Lower lobe of right lung (tissue), 2 donors: ENCODE measurements at regions not wholly inside any gene's neighbourhood (a gene's known extent, or its start where the extent isn't known, plus 50 kb on each side); places are given as distances from the start of the nearest gene placed in this dataset.

Experiments used
- ATAC-seq, 2 donors: fragments of 200-7000 bp; cut with Tn5 transposase; one replicate each; pipeline ENCODE4 v1.9.1; 2020 to 2022; ENCODE audit warnings: mild to moderate bottlenecking in 2 of 2, moderate library complexity in 2 of 2
- DNase-seq: peaks from one replicate; pipeline ENCODE4 v3.0.0-alpha.2; 2020
- H3K27ac ChIP-seq: fragments of 200-600 bp; one replicate; pipeline ENCODE4 v1.8.0; 2022
- H3K27me3 ChIP-seq: fragments of 200-600 bp; one replicate; pipeline ENCODE4 v1.8.0; 2022; ENCODE audit warnings: low read depth
- H3K36me3 ChIP-seq: fragments of 200-600 bp; one replicate; pipeline ENCODE4 v1.8.0; 2022; ENCODE audit warnings: mild to moderate bottlenecking
- H3K4me1 ChIP-seq: fragments of 200-600 bp; one replicate; pipeline ENCODE4 v1.8.0; 2022
- H3K4me3 ChIP-seq: fragments of 200-600 bp; one replicate; pipeline ENCODE4 v1.8.0; 2022; ENCODE audit warnings: mild to moderate bottlenecking
- H3K9me3 ChIP-seq: fragments of 200-600 bp; one replicate; pipeline ENCODE4 v1.8.0; 2022
- CTCF ChIP-seq: fragments of 200-600 bp; IDR thresholded peaks from one replicate; pipeline ENCODE4 v1.8.0; 2022; ENCODE audit warnings: antibody characterized with exemption, mild to moderate bottlenecking
- intact Hi-C: fragments of 100-400 bp; cut with DNase I; formaldehyde crosslinking; loops from one replicate; pipeline ENCODE4 v1.11.0; 2022
- donor health status: DM: no; HTN: yes; CAD: no; lungs with severe emphysema.

GRCh38 chr2:217163987-217164386 is 304.1 kb upstream of the TNP1 start:
- ATAC-seq (no peak), DNase-seq (no peak)
- Histone ChIP-seq H3K9me3 (no peaks in the 10 kb centered on the region), H3K36me3 (no peaks in the 10 kb centered on the region), H3K4me1 (peaks cover 13% of the 10 kb centered on the region), H3K4me3 (no peak overlapping the region), H3K27ac (no peak overlapping the region), H3K27me3 (no peaks in the 10 kb centered on the region)
- intact Hi-C loops: no loop called here
- no peak for TF ChIP-seq CTCF

- intact Hi-C loops: no loop called here
- TF ChIP-seq CTCF: no peak
- no peak for DNase-seq
- Histone ChIP-seq H3K27me3 (peaks cover 5% of the 10 kb centered on the region), H3K9me3 (no peaks in the 10 kb centered on the region), H3K4me1 (peaks cover 13% of the 10 kb centered on the region), H3K36me3 (no peaks in the 10 kb centered on the region), H3K4me3 (no peak overlapping the region), H3K27ac (no peak overlapping the region)
- no peak for ATAC-seq
Measured at GRCh38 chr2:217162533-217162932, 302.7 kb upstream of the TNP1 start.

DNA sequence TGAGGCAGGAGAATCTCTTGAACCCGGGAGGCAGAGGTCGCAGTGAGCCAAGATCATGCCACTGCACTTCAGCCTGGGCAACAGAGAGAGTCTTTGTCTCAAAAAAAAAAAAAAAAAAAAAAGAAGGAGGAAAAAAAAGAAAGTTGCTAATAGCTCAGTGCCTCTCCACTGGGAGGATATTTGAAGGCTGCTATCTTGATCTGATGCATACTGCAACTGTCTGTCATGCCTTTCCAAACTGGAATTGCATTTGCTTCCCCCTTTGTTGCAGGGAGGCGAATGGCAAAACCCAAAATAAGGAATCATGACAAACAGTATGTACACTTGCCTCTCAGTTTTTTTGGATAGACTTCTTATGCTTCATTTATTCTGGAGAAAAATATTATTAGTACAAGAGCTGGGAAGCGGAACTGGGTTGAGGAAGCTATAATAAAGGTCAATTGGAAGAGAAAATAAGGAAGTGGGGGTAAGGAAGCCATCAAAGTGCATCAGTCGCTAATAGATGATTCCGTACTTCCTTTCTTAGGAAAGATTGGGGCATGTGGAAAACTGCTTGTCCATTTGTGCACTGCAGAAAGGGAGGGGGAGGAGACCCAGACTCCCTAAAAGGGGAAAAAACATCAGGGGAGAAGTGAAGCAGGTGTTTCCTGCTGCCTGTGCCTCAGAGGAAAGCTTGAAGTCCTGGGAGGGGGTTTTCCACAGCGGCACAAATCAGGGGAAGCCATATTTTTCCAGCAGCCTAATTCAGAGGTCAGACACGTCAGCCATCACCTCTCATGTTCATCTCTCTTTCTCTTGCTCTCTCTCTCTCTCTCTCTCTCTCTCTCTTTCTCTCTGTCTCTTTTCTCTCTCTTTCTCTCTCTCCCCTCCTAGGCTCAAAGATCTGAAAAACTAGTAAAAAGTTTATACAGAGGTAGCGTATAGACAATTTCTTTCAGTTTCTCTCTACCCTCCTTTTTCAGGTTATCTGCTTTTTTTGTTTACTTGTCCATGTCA is 301.4 kb upstream of the TNP1 start:
- no peaks in the 10 kb centered on the region for H3K36me3 ChIP-seq
- H3K4me3 ChIP-seq: no peak overlapping the region
- no peak for ATAC-seq
- no peaks in the 10 kb centered on the region for H3K9me3 ChIP-seq
- intact Hi-C loops: no loop called here
- peaks cover 5% of the 10 kb centered on the region for H3K27me3 ChIP-seq
- no peak for TF ChIP-seq CTCF
- no peak for DNase-seq
- H3K27ac ChIP-seq: no peak overlapping the region
- H3K4me1 ChIP-seq: peaks cover 13% of the 10 kb centered on the region

GRCh38 chr2:217160103-217160743 is 300.4 kb upstream of the TNP1 start:
- intact Hi-C loops: no loop called here
- peaks cover 13% of the 10 kb centered on the region for H3K4me1 ChIP-seq
- TF ChIP-seq CTCF: no peak
- DNase-seq (no peak), ATAC-seq (no peak)
- peaks cover 5% of the 10 kb centered on the region for H3K27me3 ChIP-seq
- no peaks in the 10 kb centered on the region for H3K9me3 ChIP-seq
- H3K4me3 ChIP-seq: no peak overlapping the region
- H3K27ac ChIP-seq: no peak overlapping the region
- no peaks in the 10 kb centered on the region for H3K36me3 ChIP-seq

GRCh38 chr2:217158928-217159327 is 299.1 kb upstream of the TNP1 start:
- intact Hi-C loops: no loop called here
- no peak overlapping the region for H3K4me3 ChIP-seq
- H3K27ac ChIP-seq: no peak overlapping the region
- H3K9me3 ChIP-seq: no peaks in the 10 kb centered on the region
- peaks cover 5% of the 10 kb centered on the region for H3K27me3 ChIP-seq
- no peak for TF ChIP-seq CTCF
- H3K4me1 ChIP-seq: peaks cover 13% of the 10 kb centered on the region
- ATAC-seq (no peak), DNase-seq (no peak)
- H3K36me3 ChIP-seq: no peaks in the 10 kb centered on the region
